ENCODE measurements at regions not wholly inside any gene's neighbourhood (a gene's known extent, or its start where the extent isn't known, plus 50 kb on each side); places are given as distances from the start of the nearest gene placed in this dataset.

- no peak for TF ChIP-seq POLR2A (IDR thresholded peaks at IDR 0.05)
- no peak for TF ChIP-seq CTCF (IDR thresholded peaks at IDR 0.05)
These were observed 898.5 kb downstream of the KCNJ2 start for GRCh38 chr17:71067669-71068407.

All from ovary (tissue), 3 donors.